ENCODE measurements at regions not wholly inside any gene's neighbourhood (a gene's known extent, or its start where the extent isn't known, plus 50 kb on each side); places are given as distances from the start of the nearest gene placed in this dataset.
"Not testable (repeated sequence)": the region's sequence is repeated elsewhere in the genome, so short reads cannot be mapped to it uniquely, and the experiment has no call there.

GRCh38 chr12:131227641-131228040, 273.9 kb downstream of the ADGRD1 start:
- TF ChIP-seq, protein P1, sequence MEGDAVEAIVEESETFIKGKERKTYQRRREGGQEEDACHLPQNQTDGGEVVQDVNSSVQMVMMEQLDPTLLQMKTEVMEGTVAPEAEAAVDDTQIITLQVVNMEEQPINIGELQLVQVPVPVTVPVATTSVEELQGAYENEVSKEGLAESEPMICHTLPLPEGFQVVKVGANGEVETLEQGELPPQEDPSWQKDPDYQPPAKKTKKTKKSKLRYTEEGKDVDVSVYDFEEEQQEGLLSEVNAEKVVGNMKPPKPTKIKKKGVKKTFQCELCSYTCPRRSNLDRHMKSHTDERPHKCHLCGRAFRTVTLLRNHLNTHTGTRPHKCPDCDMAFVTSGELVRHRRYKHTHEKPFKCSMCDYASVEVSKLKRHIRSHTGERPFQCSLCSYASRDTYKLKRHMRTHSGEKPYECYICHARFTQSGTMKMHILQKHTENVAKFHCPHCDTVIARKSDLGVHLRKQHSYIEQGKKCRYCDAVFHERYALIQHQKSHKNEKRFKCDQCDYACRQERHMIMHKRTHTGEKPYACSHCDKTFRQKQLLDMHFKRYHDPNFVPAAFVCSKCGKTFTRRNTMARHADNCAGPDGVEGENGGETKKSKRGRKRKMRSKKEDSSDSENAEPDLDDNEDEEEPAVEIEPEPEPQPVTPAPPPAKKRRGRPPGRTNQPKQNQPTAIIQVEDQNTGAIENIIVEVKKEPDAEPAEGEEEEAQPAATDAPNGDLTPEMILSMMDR (IDR thresholded peaks at IDR 0.05): not testable (repeated sequence)
- not testable (repeated sequence) for TF ChIP-seq POLR2A (IDR thresholded peaks at IDR 0.05)
